ENCODE measurements at regions not wholly inside any gene's neighbourhood (a gene's known extent, or its start where the extent isn't known, plus 50 kb on each side); places are given as distances from the start of the nearest gene placed in this dataset.

DNA sequence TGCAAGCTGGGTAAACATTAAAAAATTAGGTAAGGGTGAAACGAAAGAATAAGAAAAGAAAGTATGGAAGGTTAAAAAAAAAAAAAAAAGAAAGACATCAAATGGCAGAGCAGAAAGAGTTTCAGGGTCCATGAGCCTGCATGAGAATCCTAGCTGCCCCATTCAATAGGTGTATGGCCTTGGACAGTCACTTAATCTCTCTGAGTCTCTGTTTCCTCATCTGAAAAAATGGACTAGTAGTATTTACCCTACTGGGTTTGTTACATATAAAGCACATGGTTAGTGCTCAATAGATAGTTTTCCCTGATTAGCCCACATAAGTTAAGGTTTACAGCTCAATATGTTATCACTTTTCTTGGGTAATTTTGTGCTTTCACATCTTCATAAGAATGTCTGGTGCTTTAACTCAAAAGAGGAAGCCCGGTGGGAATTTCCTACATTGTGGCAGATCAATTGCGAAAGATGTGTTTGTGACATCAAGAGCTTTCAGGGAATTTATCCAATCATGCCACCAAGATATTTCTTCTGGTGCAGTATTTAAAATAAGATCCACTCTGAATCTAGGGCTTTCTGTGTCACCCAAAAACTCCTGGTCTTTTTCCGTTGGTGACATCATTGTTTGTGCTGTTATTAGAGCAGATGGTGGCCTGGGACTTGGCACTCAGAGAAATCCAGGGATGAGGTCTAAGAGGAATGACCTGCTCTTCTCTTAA lies 57.2 kb upstream of the UBE2E1 start:
- peak; percentile 64 for DNase-seq

DNA sequence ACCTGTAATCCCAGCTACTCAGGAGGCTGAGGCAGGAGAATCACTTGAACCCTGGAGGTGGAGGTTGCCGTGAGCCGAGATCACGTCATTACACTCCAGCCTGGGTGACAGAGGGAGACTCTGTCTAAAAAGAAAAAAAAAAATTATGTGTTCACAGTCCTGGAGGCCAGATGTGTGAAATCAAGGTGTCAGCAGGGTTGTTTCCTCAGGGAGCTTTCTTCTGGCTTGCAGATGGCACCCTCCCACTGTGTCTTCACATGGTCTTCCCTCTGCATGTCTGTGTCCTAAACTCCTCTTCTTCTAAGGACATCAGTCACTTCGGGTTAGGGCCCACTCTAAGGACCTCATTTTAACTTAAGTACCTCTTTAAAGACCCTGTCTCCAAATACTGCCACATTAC lies 56.1 kb upstream of the UBE2E1 start:
- DNase-seq, result no peak

DNA sequence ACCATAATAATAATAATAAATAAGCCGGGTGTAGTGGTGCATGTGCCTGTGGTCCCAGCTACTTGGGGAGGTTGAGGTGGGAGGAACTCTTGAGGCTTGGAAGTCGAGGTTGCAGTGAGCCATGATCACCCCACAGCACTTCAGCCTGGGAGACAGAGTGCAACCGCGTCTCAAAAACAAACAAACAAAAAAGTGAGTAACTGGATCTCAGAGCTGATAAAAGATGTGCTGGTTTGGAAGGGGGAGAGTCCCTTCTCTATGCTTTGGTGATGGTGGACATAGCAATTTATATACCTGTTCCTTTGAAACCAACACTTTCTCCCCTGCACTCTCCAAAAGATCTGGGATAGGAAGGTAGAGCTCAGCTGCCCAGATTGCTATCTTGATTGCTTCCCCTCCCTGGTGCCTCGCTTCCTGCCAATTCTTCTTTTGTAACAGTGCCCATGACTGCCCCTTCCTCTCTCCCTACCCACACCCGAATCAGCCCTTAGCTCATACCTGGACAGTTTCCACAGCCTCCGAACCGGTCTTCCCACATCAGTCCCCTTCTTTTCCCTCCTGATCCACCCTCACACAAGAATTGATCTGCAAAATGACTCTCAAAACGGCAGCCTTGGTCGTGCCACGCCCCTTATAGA lies 55.1 kb upstream of the UBE2E1 start:
- DNase-seq, result no peak

DNA sequence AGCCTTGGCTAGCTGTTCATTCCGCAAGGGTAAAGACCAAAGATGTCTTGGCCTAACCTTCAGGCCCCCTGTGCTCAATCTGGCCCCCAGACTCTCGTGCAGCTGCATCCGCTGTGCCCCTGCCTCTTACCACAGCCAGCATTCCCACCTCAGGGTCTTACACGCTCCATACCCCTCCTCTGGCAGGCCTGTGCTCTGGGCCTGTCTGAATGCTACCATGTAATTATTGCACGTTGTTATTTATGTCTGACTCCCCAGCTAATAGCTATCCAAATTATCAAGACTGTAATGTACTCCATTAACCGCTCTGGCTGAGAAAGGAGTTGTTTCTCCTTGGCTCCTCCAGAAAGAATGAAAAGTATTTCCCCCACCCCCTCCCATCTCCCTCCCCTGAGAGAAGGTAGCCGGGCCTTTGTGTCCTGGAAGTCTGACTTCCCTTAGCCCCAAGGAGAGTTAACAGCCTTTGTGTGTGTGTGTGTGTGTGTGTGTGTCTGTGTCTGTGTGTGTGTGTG lies 54.5 kb upstream of the UBE2E1 start:
- no peak for DNase-seq

DNA sequence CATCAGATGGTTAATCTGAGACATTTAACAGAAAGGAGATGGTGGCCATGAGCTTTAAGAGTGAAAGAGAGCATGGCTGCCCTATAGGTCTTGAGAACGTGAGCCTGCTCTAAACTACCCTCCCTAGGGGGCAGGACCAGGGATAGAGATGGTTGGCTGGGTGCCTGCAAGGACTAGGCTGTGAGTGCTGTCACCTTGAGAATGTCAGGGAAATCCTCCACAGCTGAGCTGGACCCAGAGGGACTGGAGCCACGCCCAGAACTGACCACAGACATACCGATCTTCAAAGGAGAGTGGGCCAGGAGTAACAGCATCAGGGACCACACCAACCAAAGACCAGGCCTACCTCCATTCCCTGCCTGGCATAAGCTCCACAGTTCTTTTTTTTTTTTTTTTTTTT lies 53.6 kb upstream of the UBE2E1 start:
- no peak for DNase-seq

DNA sequence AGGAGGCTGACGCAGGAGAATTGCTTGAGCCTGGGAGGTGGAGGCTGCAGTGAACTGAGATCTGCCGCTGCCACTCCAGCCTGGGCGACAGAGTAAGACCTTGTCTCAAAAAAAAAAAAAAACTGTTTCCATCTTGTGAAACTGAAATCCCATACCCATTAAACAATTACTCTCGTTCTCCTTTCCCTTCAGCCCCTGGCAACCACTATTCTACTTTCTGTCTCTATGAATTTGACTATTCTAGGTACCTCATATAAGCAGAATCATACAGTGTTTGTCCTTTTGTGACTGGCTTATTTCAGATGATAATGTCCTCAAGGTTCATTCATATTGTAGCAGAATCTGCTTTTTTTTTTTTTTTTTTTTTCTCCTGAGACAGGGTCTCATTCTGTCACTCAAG lies 51.5 kb upstream of the UBE2E1 start:
- no peak for DNase-seq
